SK-N-SH (cell line): ENCODE measurements at regions not wholly inside any gene's neighbourhood (a gene's known extent, or its start where the extent isn't known, plus 50 kb on each side); places are given as distances from the start of the nearest gene placed in this dataset.

Experiments used
- CTCF ChIA-PET: fragments of 300-600, 350-600 bp; formaldehyde crosslinking; extraction: SDS; loops from one replicate; lab custom pipeline; 2021; lab: Yijun Ruan, JAX
- POLR2A ChIA-PET: fragments of 350-600 bp; sonication (Branson Sonifier 250); formaldehyde crosslinking; extraction: SDS; loops from one replicate; lab custom pipeline; 2020; ENCODE audit warnings: antibody characterized with exemption, inconsistent platforms; lab: Yijun Ruan, JAX
- DNase-seq: peaks from one replicate; pipeline ENCODE4 v3.0.0; 2012
- H2AFZ ChIP-seq: fragments of 200-600 bp; sonication (generic); 2 replicates; pipeline ENCODE4 v1.8.1; 2016; ENCODE audit warnings: antibody characterized with exemption, mild to moderate bottlenecking, low read depth
- H3F3A ChIP-seq: fragments of 200-600 bp; sonication (generic); replicated peaks from 2 replicates; pipeline ENCODE3; 2016; ENCODE audit warnings: antibody characterized with exemption, mild to moderate bottlenecking; ENCODE audit not compliant: insufficient read depth
- H3K27ac ChIP-seq, 2 experiments: fragments of 200-500 bp in 1 of 2; fragments of 200-600 bp in 1 of 2; sonication (Bioruptor generic) in 1 of 2; sonication (generic), shearing (Covaris generic) in 1 of 2; 2 replicates each; pipeline versions ENCODE4 v1.5.1 to v1.6.1; 2014 to 2016; ENCODE audit warnings: low read depth in 2 of 2, inconsistent platforms in 1 of 2, low read length in 1 of 2, mild to moderate bottlenecking in 1 of 2, mixed read lengths in 1 of 2
- H3K27me3 ChIP-seq: fragments of 200-600 bp; sonication (generic), shearing (Covaris generic); 2 replicates; pipeline ENCODE4 v1.6.1; 2016; ENCODE audit warnings: mixed run types; ENCODE audit not compliant: insufficient read depth
- H3K36me3 ChIP-seq, 2 experiments: fragments of 200-500 bp in 1 of 2; fragments of 200-600 bp in 1 of 2; sonication (Bioruptor generic) in 1 of 2; sonication (generic) in 1 of 2; replicated peaks in 1 of 2; 2 replicates each; pipeline versions ENCODE3 to v1.5.1; 2014 to 2016; ENCODE audit warnings: low read length in 1 of 2, mild to moderate bottlenecking in 1 of 2; ENCODE audit not compliant: insufficient read depth in 2 of 2, control insufficient read depth in 1 of 2
- H3K4me1 ChIP-seq, 2 experiments: fragments of 200-500 bp in 1 of 2; fragments of 200-600 bp in 1 of 2; sonication (Bioruptor generic) in 1 of 2; sonication (generic), shearing (Covaris generic) in 1 of 2; 2 replicates each; pipeline versions ENCODE4 v1.5.1 to v1.6.1; 2014 to 2016; ENCODE audit warnings: low read depth in 1 of 2, low read length in 1 of 2, mixed run types in 1 of 2; ENCODE audit not compliant: insufficient read depth in 2 of 2, control insufficient read depth in 1 of 2
- H3K4me2 ChIP-seq: fragments of 200-600 bp; sonication (generic), shearing (Covaris generic); 2 replicates; pipeline ENCODE4 v1.6.1; 2017; ENCODE audit warnings: mixed run types
- H3K4me3 ChIP-seq, 2 experiments: fragments of 200-500 bp in 1 of 2; fragments of 200-600 bp in 1 of 2; sonication (Bioruptor generic) in 1 of 2; sonication (generic), shearing (Covaris generic) in 1 of 2; 2 replicates each; pipeline versions ENCODE4 v1.5.1 to v1.8.1; 2014 to 2016; ENCODE audit warnings: low read depth in 2 of 2, inconsistent platforms in 1 of 2, low read length in 1 of 2, mild to moderate bottlenecking in 1 of 2, mixed read lengths in 1 of 2, moderate library complexity in 1 of 2
- H3K79me2 ChIP-seq: fragments of 200-600 bp; sonication (generic); 2 replicates; pipeline ENCODE4 v1.8.1; 2017; ENCODE audit warnings: mild to moderate bottlenecking; ENCODE audit not compliant: insufficient read depth
- H3K9ac ChIP-seq: fragments of 200-600 bp; sonication (generic); 2 replicates; pipeline ENCODE4 v1.6.1; 2017; ENCODE audit warnings: mixed run types
- H3K9me2 ChIP-seq: fragments of 200-600 bp; sonication (generic); 2 replicates; pipeline ENCODE4 v1.6.1; 2017; ENCODE audit warnings: mixed run types
- H3K9me3 ChIP-seq: fragments of 200-600 bp; sonication (generic); 2 replicates; pipeline ENCODE4 v1.6.1; 2017; ENCODE audit warnings: mixed run types, mild to moderate bottlenecking, moderate library complexity
- H4K20me1 ChIP-seq: fragments of 200-600 bp; sonication (generic); 2 replicates; pipeline ENCODE4 v1.6.1; 2017; ENCODE audit warnings: mild to moderate bottlenecking, mixed run types; ENCODE audit not compliant: insufficient read depth
- CHD2 ChIP-seq: fragments of 150-350 bp; IDR thresholded peaks from 2 replicates; pipeline ENCODE4 v1.6.1; 2018; ENCODE audit warnings: low read length; ENCODE audit not compliant: partially characterized antibody
- CTCF ChIP-seq: fragments of 200-600 bp; sonication (generic); IDR thresholded peaks from 2 replicates; pipeline ENCODE4 v1.6.1; 2017; ENCODE audit warnings: antibody characterized with exemption, mild to moderate bottlenecking, moderate library complexity
- EP300 ChIP-seq, 2 experiments: IDR thresholded peaks; 2 replicates each; pipeline versions ENCODE4 v1.4.0 to v1.6.1; 2012; ENCODE audit warnings: borderline replicate concordance in 1 of 2, low read depth in 1 of 2, low read length in 1 of 2
- EZH2phosphoT487 ChIP-seq: fragments of 200-600 bp; sonication (generic); IDR thresholded peaks from 2 replicates; pipeline ENCODE4 v1.6.1; 2017; ENCODE audit warnings: low read depth, mixed run types, mild to moderate bottlenecking, antibody characterized with exemption, moderate library complexity, borderline replicate concordance
- FOXJ3 ChIP-seq: sonication (generic); formaldehyde crosslinking; IDR thresholded peaks from 2 replicates; pipeline ENCODE4 v1.5.1; 2020; ENCODE audit warnings: mild to moderate bottlenecking, missing genetic modification reagents
- MAX ChIP-seq: IDR thresholded peaks from 2 replicates; pipeline ENCODE4 v1.4.0; 2012; ENCODE audit warnings: low read depth
- MXI1 ChIP-seq: IDR thresholded peaks from 2 replicates; pipeline ENCODE4 v1.6.1; 2012; ENCODE audit warnings: mild to moderate bottlenecking, low read depth, low read length, improper control_type of control experiment
- NRF1 ChIP-seq: IDR thresholded peaks from 2 replicates; pipeline ENCODE4 v1.6.1; 2012; ENCODE audit warnings: low read depth, mild to moderate bottlenecking, low read length
- POLR2AphosphoS5 ChIP-seq: IDR thresholded peaks from 2 replicates; pipeline ENCODE4 v1.6.1; 2012; ENCODE audit warnings: low read depth, low read length
- RCOR1 ChIP-seq: fragments of 150-350 bp; IDR thresholded peaks from 2 replicates; pipeline ENCODE4 v1.6.1; 2017; ENCODE audit warnings: antibody characterized with exemption, low read length
- RFX5 ChIP-seq: IDR thresholded peaks from 2 replicates; pipeline ENCODE4 v1.6.1; 2012; ENCODE audit warnings: mild to moderate bottlenecking, improper control_type of control experiment, low read length
- TAF1 ChIP-seq: IDR thresholded peaks from 2 replicates; pipeline ENCODE4 v1.6.1; 2012; ENCODE audit warnings: low read depth, mild to moderate bottlenecking, low read length, moderate library complexity, borderline replicate concordance
- USF1 ChIP-seq: IDR thresholded peaks from 2 replicates; pipeline ENCODE4 v1.4.0; 2012; ENCODE audit warnings: low read depth, borderline replicate concordance
- ZBTB33 ChIP-seq: IDR thresholded peaks from 2 replicates; pipeline ENCODE4 v1.4.0; 2012; ENCODE audit warnings: low read depth, borderline replicate concordance
- WGBS: methylation state at CpG from one replicate; pipeline ENCODE4 v1.1.6; 2017; ENCODE audit warnings: low lambda C conversion rate; 5-methylcytosine and 5-hydroxymethylcytosine counted together
- TF ChIP-seq, protein P1 (sequence below): IDR thresholded peaks from 2 replicates; pipeline ENCODE4; 2012
- TF ChIP-seq, protein P2 (sequence below): fragments of 150-350 bp; IDR thresholded peaks from 2 replicates; pipeline ENCODE4 v1.6.1; 2017; ENCODE audit warnings: antibody characterized with exemption, low read length, low read depth, borderline replicate concordance

DNA sequence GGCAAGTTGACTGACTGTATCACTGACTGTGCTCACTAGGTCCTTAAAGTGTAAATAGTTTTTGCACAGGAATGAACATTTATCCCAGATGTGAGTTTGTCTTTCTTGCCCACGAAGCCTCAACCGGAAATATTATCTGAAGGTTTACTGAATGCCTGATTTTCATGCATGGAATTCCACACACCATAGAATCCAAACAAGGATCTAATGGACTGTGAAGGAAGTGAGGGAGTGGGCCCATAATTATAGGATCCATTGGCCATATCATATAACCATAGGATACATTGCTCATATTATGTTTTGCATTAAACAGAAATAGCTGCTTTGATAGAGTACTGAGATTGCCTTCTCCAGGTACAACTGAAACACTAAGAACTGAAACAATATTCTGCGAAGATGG is 1057.2 kb upstream of the EDIL3 start (continued):
- TF ChIP-seq, protein P1, sequence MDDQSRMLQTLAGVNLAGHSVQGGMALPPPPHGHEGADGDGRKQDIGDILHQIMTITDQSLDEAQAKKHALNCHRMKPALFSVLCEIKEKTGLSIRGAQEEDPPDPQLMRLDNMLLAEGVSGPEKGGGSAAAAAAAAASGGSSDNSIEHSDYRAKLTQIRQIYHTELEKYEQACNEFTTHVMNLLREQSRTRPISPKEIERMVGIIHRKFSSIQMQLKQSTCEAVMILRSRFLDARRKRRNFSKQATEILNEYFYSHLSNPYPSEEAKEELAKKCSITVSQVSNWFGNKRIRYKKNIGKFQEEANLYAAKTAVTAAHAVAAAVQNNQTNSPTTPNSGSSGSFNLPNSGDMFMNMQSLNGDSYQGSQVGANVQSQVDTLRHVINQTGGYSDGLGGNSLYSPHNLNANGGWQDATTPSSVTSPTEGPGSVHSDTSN: no peak

GRCh38 chr5:85452322-85453025 is 1067.8 kb upstream of the EDIL3 start:
- no peak overlapping the region for H3K4me3 ChIP-seq
- H3K27me3 ChIP-seq: no peaks in the 10 kb centered on the region
- no peaks in the 10 kb centered on the region for H3K36me3 ChIP-seq
- DNase-seq: no peak
- ChIA-PET POLR2A (no interaction called here), CTCF (no interaction called here)
- no peak overlapping the region for H3K27ac ChIP-seq
- H3K9ac ChIP-seq: no peak overlapping the region
- H2AFZ ChIP-seq: no peak overlapping the region
- TF ChIP-seq EZH2phosphoT487: no peak
- no peak for TF ChIP-seq CHD2
- no peak for TF ChIP-seq RFX5
- TF ChIP-seq, protein P2, sequence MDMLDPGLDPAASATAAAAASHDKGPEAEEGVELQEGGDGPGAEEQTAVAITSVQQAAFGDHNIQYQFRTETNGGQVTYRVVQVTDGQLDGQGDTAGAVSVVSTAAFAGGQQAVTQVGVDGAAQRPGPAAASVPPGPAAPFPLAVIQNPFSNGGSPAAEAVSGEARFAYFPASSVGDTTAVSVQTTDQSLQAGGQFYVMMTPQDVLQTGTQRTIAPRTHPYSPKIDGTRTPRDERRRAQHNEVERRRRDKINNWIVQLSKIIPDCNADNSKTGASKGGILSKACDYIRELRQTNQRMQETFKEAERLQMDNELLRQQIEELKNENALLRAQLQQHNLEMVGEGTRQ: no peak
- TF ChIP-seq TAF1: no peak
- TF ChIP-seq ZBTB33: no peak
- under 1% methylated on average over 4 of the region's 4 CpGs for WGBS
- no peaks in the 10 kb centered on the region for H3K9me3 ChIP-seq
- no peak overlapping the region for H3K4me2 ChIP-seq
- H4K20me1 ChIP-seq: no peaks in the 10 kb centered on the region
- H3K9me2 ChIP-seq: no peaks in the 10 kb centered on the region; the same call in 1 of the 2 replicates
- no peaks in the 10 kb centered on the region for H3K79me2 ChIP-seq
- H3F3A ChIP-seq: no peaks in the 10 kb centered on the region
- no peaks in the 10 kb centered on the region for H3K4me1 ChIP-seq

- H3K9me2 ChIP-seq: no peaks in the 10 kb centered on the region; the same call in 1 of the 2 replicates
- POLR2A ChIA-PET: no interaction called here
- CTCF ChIA-PET: interaction anchor here (1.1 kb wide), 1 partner anchor 80 kb away, joined by 3 read pairs; no protein-coding TSS in a partner anchor
These were observed 1068.3 kb upstream of the EDIL3 start for GRCh38 chr5:85453026-85453349.

More at GRCh38 chr5:85453026-85453349, 1068.3 kb upstream of the EDIL3 start:
- H3K4me3 ChIP-seq: no peak overlapping the region
- H2AFZ ChIP-seq: no peak overlapping the region
- no peaks in the 10 kb centered on the region for H3K36me3 ChIP-seq
- H3K27ac ChIP-seq: no peak overlapping the region
- no peaks in the 10 kb centered on the region for H3K4me1 ChIP-seq
- no peak overlapping the region for H3K9ac ChIP-seq
- no peak for DNase-seq
- H3K79me2 ChIP-seq: no peaks in the 10 kb centered on the region
- no peaks in the 10 kb centered on the region for H3K9me3 ChIP-seq
- H3K4me2 ChIP-seq: no peak overlapping the region
- no peaks in the 10 kb centered on the region for H4K20me1 ChIP-seq
- no peaks in the 10 kb centered on the region for H3F3A ChIP-seq
- H3K27me3 ChIP-seq: no peaks in the 10 kb centered on the region
- TF ChIP-seq FOXJ3: no peak
- TF ChIP-seq, protein P1: no peak
- TF ChIP-seq TAF1: no peak
- no peak for TF ChIP-seq USF1
- no peak for TF ChIP-seq MAX
- no peak for TF ChIP-seq EP300 (IDR thresholded peaks at IDR 0.05; ENCODE audit: borderline replicate concordance in 1 of 2, low read depth in 1 of 2, low read length in 1 of 2)
- TF ChIP-seq CTCF: no peak
- no peak for TF ChIP-seq RCOR1
- TF ChIP-seq MXI1: no peak
- no peak for TF ChIP-seq NRF1
- no peak for TF ChIP-seq RFX5
- no peak for TF ChIP-seq POLR2AphosphoS5
- TF ChIP-seq, all 33 proteins: peak for 0
